ENCODE measurements at regions not wholly inside any gene's neighbourhood (a gene's known extent, or its start where the extent isn't known, plus 50 kb on each side); places are given as distances from the start of the nearest gene placed in this dataset.

DNA sequence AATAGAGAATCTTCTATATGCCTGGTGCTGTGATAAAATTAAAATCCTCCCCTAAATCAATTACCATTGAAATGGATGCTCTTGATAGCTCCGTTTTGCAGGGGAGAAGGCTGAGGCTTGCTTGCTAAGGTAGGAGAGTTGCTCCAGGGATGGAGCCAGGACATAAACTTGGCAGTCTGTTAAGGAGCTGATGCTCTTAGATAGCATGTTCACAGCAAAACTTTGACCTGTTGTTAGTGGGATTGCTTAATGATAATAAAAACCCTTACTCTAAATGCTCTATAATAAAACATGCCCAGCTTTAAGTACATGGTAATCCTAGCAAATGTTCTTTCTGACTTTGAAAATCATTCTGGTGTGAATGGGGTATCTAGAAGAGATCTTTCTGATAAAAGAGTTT is 228.4 kb upstream of the JAG1 start:
- H3K9ac ChIP-seq (ENCODE audit: low read length) = no peak overlapping the region
- DNase-seq (ENCODE audit: low read depth, low spot score) (no peak), ATAC-seq (no peak)
- no peaks in the 10 kb centered on the region for H3K36me3 ChIP-seq (ENCODE audit: control insufficient read depth in 1 of 2, insufficient read depth in 2 of 2, low read length in 2 of 2)
- no peak overlapping the region for H3K4me3 ChIP-seq (replicated peaks in 1 of 2; ENCODE audit: low read depth in 1 of 2, low read length in 2 of 2)
- no peaks in the 10 kb centered on the region for H4K20me1 ChIP-seq (ENCODE audit: insufficient read depth)
- no peak overlapping the region for H2AFZ ChIP-seq (ENCODE audit: low read depth, low read length, poor library complexity, severe bottlenecking)
- intact Hi-C loops (cut with micrococcal nuclease) = no loop called here
- H3K4me2 ChIP-seq (ENCODE audit: low read length) = no peak overlapping the region
- ChIA-PET POLR2A (no interaction called here), RAD21 (ENCODE audit: low non-redundant PET in 1 of 2, low total read pairs in 2 of 2, uncharacterized antibody in 2 of 2, unreplicated experiment in 2 of 2) (no interaction called here), CTCF (no interaction called here)
- no peaks in the 10 kb centered on the region for H3K79me2 ChIP-seq (ENCODE audit: insufficient read depth, low read length)
- no peaks in the 10 kb centered on the region for H3K9me2 ChIP-seq (ENCODE audit: insufficient read depth)
- H3K27me3 ChIP-seq (ENCODE audit: insufficient read depth, low read length) = no peaks in the 10 kb centered on the region
- H3K4me1 ChIP-seq (ENCODE audit: control insufficient read depth in 1 of 2, insufficient read depth in 2 of 2, low read length in 2 of 2) = no peaks in the 10 kb centered on the region
- no TSS peak for BruUV-seq (replicated peaks)
- no peak overlapping the region for H3K27ac ChIP-seq (ENCODE audit: low read depth, low read length)
- H3K9me3 ChIP-seq (ENCODE audit: control insufficient read depth in 1 of 2, insufficient read depth in 1 of 2, low read depth in 1 of 2, low read length in 2 of 2) = no peaks in the 10 kb centered on the region
- TF ChIP-seq ELF1 (IDR thresholded peaks at IDR 0.05; ENCODE audit: borderline replicate concordance, low read depth) (no peak), JUND (IDR thresholded peaks at IDR 0.05) (no peak), ZFX (IDR thresholded peaks at IDR 0.05) (no peak), POLR2A (IDR thresholded peaks at IDR 0.05; ENCODE audit: borderline replicate concordance, extremely low read depth, insufficient read depth, insufficient read length) (no peak), YY1 (IDR thresholded peaks at IDR 0.05; ENCODE audit: extremely low read depth, insufficient replicate concordance, low read depth, low read length) (no peak), SIN3A (IDR thresholded peaks at IDR 0.05; ENCODE audit: low read depth) (no peak), EGR1 (IDR thresholded peaks at IDR 0.05; ENCODE audit: low read depth) (no peak)

- ChIA-PET RAD21 (ENCODE audit: low non-redundant PET in 1 of 2, low total read pairs in 2 of 2, uncharacterized antibody in 2 of 2, unreplicated experiment in 2 of 2) (no interaction called here), POLR2A (no interaction called here), CTCF (interaction anchor here (0.6 kb wide), 1 partner anchor 12 kb away, joined by 3 read pairs; no protein-coding TSS in a partner anchor)
- no peak for ATAC-seq
- H3K9me2 ChIP-seq (ENCODE audit: insufficient read depth) = no peaks in the 10 kb centered on the region
- no peak overlapping the region for H3K4me2 ChIP-seq (ENCODE audit: low read length)
- H3K27ac ChIP-seq (ENCODE audit: low read depth, low read length) = no peak overlapping the region
- BruUV-seq (replicated peaks) = no TSS peak
- H3K9me3 ChIP-seq (ENCODE audit: control insufficient read depth in 1 of 2, insufficient read depth in 1 of 2, low read depth in 1 of 2, low read length in 2 of 2) = no peaks in the 10 kb centered on the region
- H2AFZ ChIP-seq (ENCODE audit: low read depth, low read length, poor library complexity, severe bottlenecking) = no peak overlapping the region
- DNase-seq (ENCODE audit: low read depth, low spot score) = no peak
- no peaks in the 10 kb centered on the region for H3K79me2 ChIP-seq (ENCODE audit: insufficient read depth, low read length)
- intact Hi-C loops (cut with micrococcal nuclease) = no loop called here
- H3K4me1 ChIP-seq (ENCODE audit: control insufficient read depth in 1 of 2, insufficient read depth in 2 of 2, low read length in 2 of 2) = no peaks in the 10 kb centered on the region
- no peaks in the 10 kb centered on the region for H3K36me3 ChIP-seq (ENCODE audit: control insufficient read depth in 1 of 2, insufficient read depth in 2 of 2, low read length in 2 of 2)
- H4K20me1 ChIP-seq (ENCODE audit: insufficient read depth) = no peaks in the 10 kb centered on the region
- no peak overlapping the region for H3K9ac ChIP-seq (ENCODE audit: low read length)
- no peak overlapping the region for H3K4me3 ChIP-seq (replicated peaks in 1 of 2; ENCODE audit: low read depth in 1 of 2, low read length in 2 of 2)
- no peaks in the 10 kb centered on the region for H3K27me3 ChIP-seq (ENCODE audit: insufficient read depth, low read length)
- TF ChIP-seq EZH2phosphoT487 (IDR thresholded peaks at IDR 0.05; ENCODE audit: borderline replicate concordance) = no peak
- no peak for TF ChIP-seq SIN3A (IDR thresholded peaks at IDR 0.05; ENCODE audit: low read depth)
- TF ChIP-seq, protein P1, sequence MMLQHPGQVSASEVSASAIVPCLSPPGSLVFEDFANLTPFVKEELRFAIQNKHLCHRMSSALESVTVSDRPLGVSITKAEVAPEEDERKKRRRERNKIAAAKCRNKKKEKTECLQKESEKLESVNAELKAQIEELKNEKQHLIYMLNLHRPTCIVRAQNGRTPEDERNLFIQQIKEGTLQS (IDR thresholded peaks at IDR 0.05) = no peak
- no peak for TF ChIP-seq TCF7L2 (IDR thresholded peaks at IDR 0.05; ENCODE audit: borderline replicate concordance, extremely low read depth, insufficient read depth, insufficient read length)
- TF ChIP-seq POLR2AphosphoS5 (IDR thresholded peaks at IDR 0.05; ENCODE audit: low read depth, low read length) = no peak
- TF ChIP-seq ZNF274 (IDR thresholded peaks at IDR 0.05; ENCODE audit: low read depth, low read length) = no peak
- TF ChIP-seq EGR1 (IDR thresholded peaks at IDR 0.05; ENCODE audit: low read depth) = no peak
- no peak for TF ChIP-seq JUND (IDR thresholded peaks at IDR 0.05)
- TF ChIP-seq YY1 (IDR thresholded peaks at IDR 0.05; ENCODE audit: extremely low read depth, insufficient replicate concordance, low read depth, low read length) = no peak
- no peak for TF ChIP-seq CBX3 (IDR thresholded peaks at IDR 0.05; ENCODE audit: low read depth)
- TF ChIP-seq SP1 (IDR thresholded peaks at IDR 0.05; ENCODE audit: low read depth) = no peak
- TF ChIP-seq, protein P2, sequence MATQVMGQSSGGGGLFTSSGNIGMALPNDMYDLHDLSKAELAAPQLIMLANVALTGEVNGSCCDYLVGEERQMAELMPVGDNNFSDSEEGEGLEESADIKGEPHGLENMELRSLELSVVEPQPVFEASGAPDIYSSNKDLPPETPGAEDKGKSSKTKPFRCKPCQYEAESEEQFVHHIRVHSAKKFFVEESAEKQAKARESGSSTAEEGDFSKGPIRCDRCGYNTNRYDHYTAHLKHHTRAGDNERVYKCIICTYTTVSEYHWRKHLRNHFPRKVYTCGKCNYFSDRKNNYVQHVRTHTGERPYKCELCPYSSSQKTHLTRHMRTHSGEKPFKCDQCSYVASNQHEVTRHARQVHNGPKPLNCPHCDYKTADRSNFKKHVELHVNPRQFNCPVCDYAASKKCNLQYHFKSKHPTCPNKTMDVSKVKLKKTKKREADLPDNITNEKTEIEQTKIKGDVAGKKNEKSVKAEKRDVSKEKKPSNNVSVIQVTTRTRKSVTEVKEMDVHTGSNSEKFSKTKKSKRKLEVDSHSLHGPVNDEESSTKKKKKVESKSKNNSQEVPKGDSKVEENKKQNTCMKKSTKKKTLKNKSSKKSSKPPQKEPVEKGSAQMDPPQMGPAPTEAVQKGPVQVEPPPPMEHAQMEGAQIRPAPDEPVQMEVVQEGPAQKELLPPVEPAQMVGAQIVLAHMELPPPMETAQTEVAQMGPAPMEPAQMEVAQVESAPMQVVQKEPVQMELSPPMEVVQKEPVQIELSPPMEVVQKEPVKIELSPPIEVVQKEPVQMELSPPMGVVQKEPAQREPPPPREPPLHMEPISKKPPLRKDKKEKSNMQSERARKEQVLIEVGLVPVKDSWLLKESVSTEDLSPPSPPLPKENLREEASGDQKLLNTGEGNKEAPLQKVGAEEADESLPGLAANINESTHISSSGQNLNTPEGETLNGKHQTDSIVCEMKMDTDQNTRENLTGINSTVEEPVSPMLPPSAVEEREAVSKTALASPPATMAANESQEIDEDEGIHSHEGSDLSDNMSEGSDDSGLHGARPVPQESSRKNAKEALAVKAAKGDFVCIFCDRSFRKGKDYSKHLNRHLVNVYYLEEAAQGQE (IDR thresholded peaks at IDR 0.05; ENCODE audit: low read depth) = no peak
These were observed 228.9 kb upstream of the JAG1 start for GRCh38 chr20:10902576-10903282.
